Gastrocnemius medialis (tissue), 4 donors: ENCODE measurements at regions not wholly inside any gene's neighbourhood (a gene's known extent, or its start where the extent isn't known, plus 50 kb on each side); places are given as distances from the start of the nearest gene placed in this dataset.
"Not testable (repeated sequence)": the region's sequence is repeated elsewhere in the genome, so short reads cannot be mapped to it uniquely, and the experiment has no call there.

Experiments
- ATAC-seq, 2 donors: fragments of 150-250 bp; one replicate each; pipeline ENCODE4 v1.9.1; 2016
- DNase-seq, 2 donors: peaks; one replicate each; pipeline ENCODE4 v3.0.0-alpha.2; 2019
- H3K27ac ChIP-seq, 4 donors: fragments of 200-600 bp; sonication (generic); 1 replicate in 1 of 4; 2 replicates in 3 of 4; pipeline ENCODE4 v1.5.1; 2016 to 2018; ENCODE audit warnings: mild to moderate bottlenecking in 2 of 4, moderate library complexity in 1 of 4
- H3K27me3 ChIP-seq, 3 donors: fragments of 200-600 bp; sonication (generic) in 2 of 3; 1 replicate in 1 of 3; 2 replicates in 2 of 3; pipeline versions ENCODE4 v1.5.1 to v1.6.0; 2016 to 2019; ENCODE audit warnings: mild to moderate bottlenecking in 1 of 3, moderate library complexity in 1 of 3
- H3K36me3 ChIP-seq, 2 donors: fragments of 200-600 bp; sonication (generic) in 1 of 2; one replicate each; pipeline ENCODE4 v1.5.1; 2017 to 2018
- H3K4me1 ChIP-seq, 2 donors: fragments of 200-600 bp; sonication (generic) in 1 of 2; one replicate each; pipeline ENCODE4 v1.5.1; 2016 to 2017; ENCODE audit warnings: mild to moderate bottlenecking in 2 of 2
- H3K4me3 ChIP-seq, 4 donors: fragments of 200-600 bp; sonication (generic) in 3 of 4; 1 replicate in 1 of 4; 2 replicates in 3 of 4; pipeline ENCODE4 v1.5.1; 2016 to 2019; ENCODE audit warnings: mild to moderate bottlenecking in 2 of 4
- H3K9me3 ChIP-seq, 3 donors: fragments of 200-600 bp; sonication (generic) in 2 of 3; 1 replicate in 1 of 3; 2 replicates in 2 of 3; pipeline ENCODE4 v1.5.1; 2016 to 2019
- POLR2A ChIP-seq, 2 donors: fragments of 450-650 bp; IDR thresholded peaks; one replicate each; pipeline ENCODE4 v1.6.1; 2017; ENCODE audit warnings: antibody characterized with exemption in 2 of 2, mild to moderate bottlenecking in 2 of 2, moderate library complexity in 2 of 2
- in situ Hi-C, 4 donors: fragments of 200-750 bp; cut with MboI; loops; one replicate each; pipeline versions ENCODE4 v1.15.0 to v1.8.0; 2017; ENCODE audit warnings: low sequenced_read_pairs in 4 of 4
- intact Hi-C: fragments of 100-400 bp; cut with DNase I; formaldehyde crosslinking; loops from one replicate; pipeline ENCODE4 v1.15.1; 2023; ENCODE audit warnings: low total_unique reads
- TF ChIP-seq, protein P1 (sequence below), 5 experiments: fragments of 450-650 bp in 3 of 5; fragments of 200-600 bp in 2 of 5; sonication (generic) in 2 of 5; IDR thresholded peaks in 4 of 5; conservative IDR thresholded peaks in 1 of 5; 1 replicate in 4 of 5; 2 replicates in 1 of 5; pipeline ENCODE4 v1.5.1; 2016 to 2019; ENCODE audit warnings: antibody characterized with exemption in 5 of 5, mild to moderate bottlenecking in 3 of 5, moderate library complexity in 3 of 5

DNA sequence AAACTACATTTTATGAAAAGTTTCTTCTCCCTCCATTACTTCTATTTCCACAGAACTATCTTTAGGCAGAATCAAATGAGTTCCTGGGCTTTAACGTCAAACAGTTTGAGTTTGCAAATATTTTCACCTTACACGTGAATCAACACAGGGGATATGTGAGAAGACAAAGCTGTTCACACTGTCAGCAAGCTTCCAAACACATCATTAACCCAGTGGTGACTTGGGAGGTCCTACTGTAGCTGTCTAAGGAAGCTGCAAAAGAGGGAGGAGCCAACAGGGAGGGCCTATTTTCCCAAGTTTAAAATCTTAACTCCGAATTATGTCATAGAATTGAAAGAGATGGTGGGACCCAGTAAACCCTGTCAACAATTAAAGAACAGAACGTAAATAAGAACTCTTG lies 337.8 kb upstream of the DNAJC19 start:
- H3K27ac ChIP-seq, result no peak overlapping the region
- H3K4me3 ChIP-seq, result no peak overlapping the region
- in situ Hi-C loops (loop anchor here in 1 of 4 donors (25.0 kb wide), 1 partner anchor 1360 kb away; no protein-coding TSS in a partner anchor), intact Hi-C loops (loop anchor here (5.0 kb wide), 2 partner anchors 375 to 1355 kb away; no protein-coding TSS in a partner anchor)
- no peaks in the 10 kb centered on the region for H3K9me3 ChIP-seq
- DNase-seq (no peak), ATAC-seq (no peak)
- H3K27me3 ChIP-seq, result peaks cover 0 to 2% (median 0%) of the 10 kb centered on the region in 3 donors
- TF ChIP-seq, protein P1, sequence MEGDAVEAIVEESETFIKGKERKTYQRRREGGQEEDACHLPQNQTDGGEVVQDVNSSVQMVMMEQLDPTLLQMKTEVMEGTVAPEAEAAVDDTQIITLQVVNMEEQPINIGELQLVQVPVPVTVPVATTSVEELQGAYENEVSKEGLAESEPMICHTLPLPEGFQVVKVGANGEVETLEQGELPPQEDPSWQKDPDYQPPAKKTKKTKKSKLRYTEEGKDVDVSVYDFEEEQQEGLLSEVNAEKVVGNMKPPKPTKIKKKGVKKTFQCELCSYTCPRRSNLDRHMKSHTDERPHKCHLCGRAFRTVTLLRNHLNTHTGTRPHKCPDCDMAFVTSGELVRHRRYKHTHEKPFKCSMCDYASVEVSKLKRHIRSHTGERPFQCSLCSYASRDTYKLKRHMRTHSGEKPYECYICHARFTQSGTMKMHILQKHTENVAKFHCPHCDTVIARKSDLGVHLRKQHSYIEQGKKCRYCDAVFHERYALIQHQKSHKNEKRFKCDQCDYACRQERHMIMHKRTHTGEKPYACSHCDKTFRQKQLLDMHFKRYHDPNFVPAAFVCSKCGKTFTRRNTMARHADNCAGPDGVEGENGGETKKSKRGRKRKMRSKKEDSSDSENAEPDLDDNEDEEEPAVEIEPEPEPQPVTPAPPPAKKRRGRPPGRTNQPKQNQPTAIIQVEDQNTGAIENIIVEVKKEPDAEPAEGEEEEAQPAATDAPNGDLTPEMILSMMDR (IDR thresholded peaks at IDR 0.05 in 4 of 5, conservative IDR thresholded peaks at IDR 0.05 in 1 of 5), result no peak
- no peak for TF ChIP-seq POLR2A (IDR thresholded peaks at IDR 0.05)
- H3K4me1 ChIP-seq, result no peaks in the 10 kb centered on the region
- H3K36me3 ChIP-seq, result no peaks in the 10 kb centered on the region

DNA sequence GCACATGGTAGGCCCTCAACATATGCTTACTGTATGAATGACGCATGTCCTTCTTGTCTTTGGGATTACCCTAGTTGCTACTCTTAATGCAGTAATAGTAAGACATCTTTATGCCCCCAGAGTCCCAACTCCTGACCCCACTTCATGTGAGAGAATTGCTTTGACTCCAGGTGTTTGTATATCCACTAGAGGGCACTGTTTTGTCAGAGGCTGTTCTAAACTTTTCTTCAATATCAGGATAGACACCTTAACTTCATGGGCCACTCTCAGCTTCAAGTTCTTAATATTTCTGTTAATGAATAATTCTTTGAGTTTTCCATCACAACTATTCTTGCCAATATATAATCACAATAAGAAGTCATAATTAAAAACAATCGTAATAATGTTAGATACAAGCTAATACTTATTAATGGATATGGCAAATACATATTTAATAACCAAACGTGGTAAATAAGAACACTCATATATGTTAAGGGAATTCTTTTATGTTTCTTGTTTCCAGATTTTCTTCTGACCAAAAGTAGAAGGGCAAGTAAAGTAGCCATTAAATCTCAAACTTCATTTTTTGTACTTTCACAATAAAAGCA lies 337.2 kb upstream of the DNAJC19 start:
- Histone ChIP-seq H3K27me3 (peaks cover 0 to 2% (median 0%) of the 10 kb centered on the region in 3 donors), H3K27ac (no peak overlapping the region), H3K36me3 (no peaks in the 10 kb centered on the region), H3K4me3 (no peak overlapping the region), H3K9me3 (no peaks in the 10 kb centered on the region), H3K4me1 (no peaks in the 10 kb centered on the region)
- DNase-seq (no peak), ATAC-seq (no peak)
- intact Hi-C loops, result loop anchor here (5.0 kb wide), 2 partner anchors 376 to 1356 kb away; no protein-coding TSS in a partner anchor
- in situ Hi-C loops, result loop anchor here in 1 of 4 donors (25.0 kb wide), 1 partner anchor 1361 kb away; no protein-coding TSS in a partner anchor
- TF ChIP-seq, protein P1 (IDR thresholded peaks at IDR 0.05 in 4 of 5, conservative IDR thresholded peaks at IDR 0.05 in 1 of 5), result peak in 4 of 5 experiments; percentile 13 to 64 (median 33)
- no peak for TF ChIP-seq POLR2A (IDR thresholded peaks at IDR 0.05)

DNA sequence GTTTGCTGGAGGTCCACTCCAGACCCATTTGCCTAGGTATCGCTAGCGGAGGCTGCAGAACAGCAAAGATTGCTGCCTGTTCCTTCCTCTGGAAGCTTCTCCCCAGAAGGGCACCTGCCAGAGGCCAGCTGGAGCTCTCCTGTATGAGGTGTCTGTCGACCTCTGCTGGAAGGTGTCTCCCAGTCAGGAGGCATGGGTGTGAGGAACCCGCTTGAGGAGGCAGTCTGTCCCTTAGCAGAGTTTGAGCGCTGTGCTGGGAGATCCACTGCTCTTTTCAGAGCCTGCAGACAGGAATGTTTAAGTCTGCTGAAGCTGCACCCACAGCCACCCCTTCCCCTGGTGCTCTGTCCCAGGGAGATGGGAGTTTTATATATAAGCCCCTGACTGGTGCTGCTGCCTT lies 335.0 kb upstream of the DNAJC19 start:
- intact Hi-C loops, H3K4me1 ChIP-seq, H3K36me3 ChIP-seq, in situ Hi-C loops, H3K27ac ChIP-seq, DNase-seq, H3K4me3 ChIP-seq, H3K9me3 ChIP-seq, H3K27me3 ChIP-seq, ATAC-seq: not testable (repeated sequence)

DNA sequence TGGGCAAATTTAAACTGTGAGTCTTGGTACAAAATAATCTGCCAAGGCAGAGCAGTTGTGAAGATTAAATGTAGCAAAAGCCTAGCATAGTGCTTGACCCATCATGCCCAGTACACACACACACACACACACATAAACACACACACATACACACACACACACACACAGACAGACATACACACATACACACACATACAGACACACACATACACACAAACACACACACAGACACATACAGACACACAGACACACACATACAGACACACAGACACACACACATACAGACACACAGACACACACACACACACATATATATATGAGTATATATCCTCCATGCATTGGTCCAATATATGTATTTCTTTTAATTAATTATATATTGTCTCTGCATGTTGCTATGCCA lies 328.8 kb upstream of the DNAJC19 start:
- Histone ChIP-seq H3K27me3 (no peaks in the 10 kb centered on the region), H3K4me3 (no peak overlapping the region), H3K4me1 (no peaks in the 10 kb centered on the region), H3K9me3 (no peaks in the 10 kb centered on the region), H3K27ac (no peak overlapping the region), H3K36me3 (no peaks in the 10 kb centered on the region)
- TF ChIP-seq, protein P1 (IDR thresholded peaks at IDR 0.05 in 4 of 5, conservative IDR thresholded peaks at IDR 0.05 in 1 of 5), result no peak
- no peak for TF ChIP-seq POLR2A (IDR thresholded peaks at IDR 0.05)
- intact Hi-C loops, result no loop called here
- in situ Hi-C loops, result no loop called here
- no peak for ATAC-seq
- no peak for DNase-seq

DNA sequence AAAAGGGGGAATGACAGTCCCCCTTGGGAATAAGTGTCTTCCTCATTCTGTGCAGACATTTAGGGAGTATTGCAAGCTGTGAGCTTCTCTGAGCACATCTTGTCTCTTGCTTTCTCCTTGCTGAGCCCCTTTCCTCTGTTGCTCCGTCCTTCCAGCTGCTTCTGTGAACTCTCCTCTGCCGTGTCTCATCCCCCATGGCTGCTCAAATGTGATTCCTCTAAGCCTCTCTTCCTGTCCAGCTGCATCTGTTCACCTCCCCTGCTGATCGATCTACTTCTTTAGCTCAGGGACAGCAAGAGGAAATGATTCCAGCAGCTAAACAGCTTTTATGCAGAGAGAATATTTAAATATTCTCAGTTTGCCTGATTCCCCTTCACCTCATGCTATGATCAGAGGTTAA lies 328.0 kb upstream of the DNAJC19 start:
- Histone ChIP-seq H3K4me3 (no peak overlapping the region), H3K36me3 (no peaks in the 10 kb centered on the region), H3K9me3 (no peaks in the 10 kb centered on the region), H3K4me1 (no peaks in the 10 kb centered on the region), H3K27me3 (no peaks in the 10 kb centered on the region), H3K27ac (no peak overlapping the region)
- ATAC-seq (no peak), DNase-seq (no peak)
- in situ Hi-C loops, result no loop called here
- intact Hi-C loops, result no loop called here
- TF ChIP-seq, protein P1 (IDR thresholded peaks at IDR 0.05 in 4 of 5, conservative IDR thresholded peaks at IDR 0.05 in 1 of 5), result no peak
- no peak for TF ChIP-seq POLR2A (IDR thresholded peaks at IDR 0.05)
